ENCODE measurements at regions not wholly inside any gene's neighbourhood (a gene's known extent, or its start where the extent isn't known, plus 50 kb on each side); places are given as distances from the start of the nearest gene placed in this dataset.

GRCh38 chr18:71899707-71900472 is 644.3 kb downstream of the CBLN2 start:
- no peak for DNase-seq (ENCODE audit: low read depth, low spot score)

- DNase-seq (ENCODE audit: low read depth, low spot score), result no peak
These were observed 645.0 kb downstream of the CBLN2 start for GRCh38 chr18:71899183-71899582.

- no peak for DNase-seq (ENCODE audit: low read depth, low spot score)
These were observed 656.6 kb downstream of the CBLN2 start for GRCh38 chr18:71887509-71887908.

GRCh38 chr18:71878226-71878625 is 665.9 kb downstream of the CBLN2 start:
- no peak for DNase-seq (ENCODE audit: low read depth, low spot score)

GRCh38 chr18:71873695-71874094 is 670.4 kb downstream of the CBLN2 start:
- no peak for DNase-seq (ENCODE audit: low read depth, low spot score)

GRCh38 chr18:71865888-71866287 is 678.3 kb downstream of the CBLN2 start:
- DNase-seq (ENCODE audit: low read depth, low spot score), result no peak

- no peak for DNase-seq (ENCODE audit: low read depth, low spot score)
These were observed 693.5 kb downstream of the CBLN2 start for GRCh38 chr18:71850602-71851001.

GRCh38 chr18:71849407-71849806 is 694.7 kb downstream of the CBLN2 start:
- no peak for DNase-seq (ENCODE audit: low read depth, low spot score)

GRCh38 chr18:71846716-71847115 is 697.4 kb downstream of the CBLN2 start:
- no peak for DNase-seq (ENCODE audit: low read depth, low spot score)

GRCh38 chr18:71844814-71845213 is 699.3 kb downstream of the CBLN2 start:
- DNase-seq (ENCODE audit: low read depth, low spot score), result no peak

- no peak for DNase-seq (ENCODE audit: low read depth, low spot score)
These were observed 701.5 kb downstream of the CBLN2 start for GRCh38 chr18:71842666-71843065.

GRCh38 chr18:71837547-71837946 is 706.6 kb downstream of the CBLN2 start:
- DNase-seq (ENCODE audit: low read depth, low spot score), result no peak

GRCh38 chr18:71832946-71833617 is 711.1 kb downstream of the CBLN2 start:
- DNase-seq (ENCODE audit: low read depth, low spot score), result no peak

GRCh38 chr18:71831039-71831438 is 713.1 kb downstream of the CBLN2 start:
- DNase-seq (ENCODE audit: low read depth, low spot score), result no peak

GRCh38 chr18:71827301-71827700 is 716.8 kb downstream of the CBLN2 start:
- DNase-seq (ENCODE audit: low read depth, low spot score), result no peak

GRCh38 chr18:71815305-71815704 is 728.8 kb downstream of the CBLN2 start:
- no peak for DNase-seq (ENCODE audit: low read depth, low spot score)

- no peak for DNase-seq (ENCODE audit: low read depth, low spot score)
These were observed 734.4 kb downstream of the CBLN2 start for GRCh38 chr18:71809711-71810110.

- DNase-seq (ENCODE audit: low read depth, low spot score), result no peak
These were observed 735.5 kb downstream of the CBLN2 start for GRCh38 chr18:71808616-71809015.

GRCh38 chr18:71807586-71807985 is 736.6 kb downstream of the CBLN2 start:
- no peak for DNase-seq (ENCODE audit: low read depth, low spot score)

- no peak for DNase-seq (ENCODE audit: low read depth, low spot score)
These were observed 745.0 kb downstream of the CBLN2 start for GRCh38 chr18:71798986-71799673.

GRCh38 chr18:71797554-71797953 is 746.6 kb downstream of the CBLN2 start:
- no peak for DNase-seq (ENCODE audit: low read depth, low spot score)

- DNase-seq (ENCODE audit: low read depth, low spot score), result no peak
These were observed 759.4 kb downstream of the CBLN2 start for GRCh38 chr18:71784777-71785176.

GRCh38 chr18:71760541-71760940 is 783.6 kb downstream of the CBLN2 start:
- DNase-seq (ENCODE audit: low read depth, low spot score), result no peak

Measured in brain pericyte (primary cell).